ENCODE measurements at regions not wholly inside any gene's neighbourhood (a gene's known extent, or its start where the extent isn't known, plus 50 kb on each side); places are given as distances from the start of the nearest gene placed in this dataset.

DNA sequence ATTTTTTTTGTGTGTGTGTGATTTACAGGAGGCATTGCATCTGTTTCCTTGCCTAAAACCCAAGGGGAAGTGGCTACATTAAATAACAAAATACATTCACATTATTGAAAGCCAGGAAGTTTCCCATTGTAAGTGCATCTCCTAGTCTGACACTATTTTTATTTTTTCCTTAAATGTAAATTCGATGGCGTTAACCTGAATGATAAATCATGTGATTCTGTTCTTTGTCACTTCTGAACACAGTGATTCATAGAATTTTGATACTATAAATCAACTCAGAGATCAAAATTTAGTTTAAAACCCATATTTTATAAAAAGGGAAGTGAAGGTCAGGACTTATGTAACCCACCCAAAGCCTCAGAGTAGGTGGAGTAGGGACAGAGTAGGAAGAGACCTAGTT is 258.1 kb downstream of the GABRG1 start:
- Histone ChIP-seq H3K4me1 (ENCODE audit: low read depth, poor library complexity, severe bottlenecking) (no peaks in the 10 kb centered on the region), H3K9ac (no peak overlapping the region)
- TF ChIP-seq, protein P1, sequence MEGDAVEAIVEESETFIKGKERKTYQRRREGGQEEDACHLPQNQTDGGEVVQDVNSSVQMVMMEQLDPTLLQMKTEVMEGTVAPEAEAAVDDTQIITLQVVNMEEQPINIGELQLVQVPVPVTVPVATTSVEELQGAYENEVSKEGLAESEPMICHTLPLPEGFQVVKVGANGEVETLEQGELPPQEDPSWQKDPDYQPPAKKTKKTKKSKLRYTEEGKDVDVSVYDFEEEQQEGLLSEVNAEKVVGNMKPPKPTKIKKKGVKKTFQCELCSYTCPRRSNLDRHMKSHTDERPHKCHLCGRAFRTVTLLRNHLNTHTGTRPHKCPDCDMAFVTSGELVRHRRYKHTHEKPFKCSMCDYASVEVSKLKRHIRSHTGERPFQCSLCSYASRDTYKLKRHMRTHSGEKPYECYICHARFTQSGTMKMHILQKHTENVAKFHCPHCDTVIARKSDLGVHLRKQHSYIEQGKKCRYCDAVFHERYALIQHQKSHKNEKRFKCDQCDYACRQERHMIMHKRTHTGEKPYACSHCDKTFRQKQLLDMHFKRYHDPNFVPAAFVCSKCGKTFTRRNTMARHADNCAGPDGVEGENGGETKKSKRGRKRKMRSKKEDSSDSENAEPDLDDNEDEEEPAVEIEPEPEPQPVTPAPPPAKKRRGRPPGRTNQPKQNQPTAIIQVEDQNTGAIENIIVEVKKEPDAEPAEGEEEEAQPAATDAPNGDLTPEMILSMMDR (conservative IDR thresholded peaks at IDR 0.05; ENCODE audit: low read depth, low read length): no peak

DNA sequence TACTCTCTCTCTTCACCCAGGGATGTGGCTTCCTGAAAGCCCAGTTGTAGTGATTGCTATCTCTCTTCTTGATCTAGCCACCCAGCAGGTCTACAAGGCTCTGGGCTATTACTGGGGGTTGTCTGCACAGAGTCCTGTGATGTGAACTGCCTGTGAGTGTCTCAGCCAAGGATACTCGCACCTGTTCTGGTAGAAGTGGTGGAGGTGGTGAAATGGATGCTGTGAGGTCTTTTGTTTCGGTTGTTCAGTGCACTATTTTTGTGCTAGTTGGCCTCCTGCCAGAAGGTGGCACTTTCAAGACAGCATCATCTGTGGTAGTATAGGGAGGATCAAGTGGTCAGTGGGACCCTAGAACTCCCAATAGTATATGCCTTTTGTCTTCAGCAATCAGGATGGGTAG is 268.0 kb downstream of the GABRG1 start:
- TF ChIP-seq, protein P1 (conservative IDR thresholded peaks at IDR 0.05; ENCODE audit: low read depth, low read length): no peak

More for the DNA sequence above, 258.1 kb downstream of the GABRG1 start:
- no peak overlapping the region for H2AFZ ChIP-seq (ENCODE audit: low read depth)
- no peaks in the 10 kb centered on the region for H4K20me1 ChIP-seq (ENCODE audit: insufficient read depth)
- no peak overlapping the region for H3K4me2 ChIP-seq
- H3K79me2 ChIP-seq (ENCODE audit: insufficient read depth, low read depth): no peaks in the 10 kb centered on the region
- H3K36me3 ChIP-seq (ENCODE audit: insufficient read depth): no peaks in the 10 kb centered on the region
- H3K4me3 ChIP-seq (IDR thresholded peaks at IDR 0.05; ENCODE audit: insufficient read depth, low read depth, low read length): no peak overlapping the region
- no peak overlapping the region for H3K27ac ChIP-seq
- no peaks in the 10 kb centered on the region for H3K27me3 ChIP-seq (ENCODE audit: insufficient read depth, low read depth)

GRCh38 chr4:45846016-45846415 is 277.8 kb downstream of the GABRG1 start:
- Histone ChIP-seq H3K9ac (no peak overlapping the region), H3K4me2 (no peak overlapping the region), H3K4me1 (ENCODE audit: low read depth, poor library complexity, severe bottlenecking) (no peaks in the 10 kb centered on the region), H3K27me3 (ENCODE audit: insufficient read depth, low read depth) (no peaks in the 10 kb centered on the region), H2AFZ (ENCODE audit: low read depth) (no peak overlapping the region), H3K36me3 (ENCODE audit: insufficient read depth) (no peaks in the 10 kb centered on the region), H3K27ac (no peak overlapping the region), H3K79me2 (ENCODE audit: insufficient read depth, low read depth) (no peaks in the 10 kb centered on the region), H4K20me1 (ENCODE audit: insufficient read depth) (no peaks in the 10 kb centered on the region), H3K4me3 (IDR thresholded peaks at IDR 0.05; ENCODE audit: insufficient read depth, low read depth, low read length) (no peak overlapping the region)
- TF ChIP-seq, protein P1 (conservative IDR thresholded peaks at IDR 0.05; ENCODE audit: low read depth, low read length): no peak

More for the DNA sequence above, 268.0 kb downstream of the GABRG1 start:
- Histone ChIP-seq H3K4me1 (ENCODE audit: low read depth, poor library complexity, severe bottlenecking) (no peaks in the 10 kb centered on the region), H3K9ac (no peak overlapping the region), H3K79me2 (ENCODE audit: insufficient read depth, low read depth) (no peaks in the 10 kb centered on the region), H2AFZ (ENCODE audit: low read depth) (no peak overlapping the region), H3K27ac (no peak overlapping the region), H3K36me3 (ENCODE audit: insufficient read depth) (no peaks in the 10 kb centered on the region), H3K4me2 (no peak overlapping the region), H4K20me1 (ENCODE audit: insufficient read depth) (no peaks in the 10 kb centered on the region), H3K27me3 (ENCODE audit: insufficient read depth, low read depth) (no peaks in the 10 kb centered on the region), H3K4me3 (IDR thresholded peaks at IDR 0.05; ENCODE audit: insufficient read depth, low read depth, low read length) (no peak overlapping the region)

- H3K27ac ChIP-seq: no peak overlapping the region
- TF ChIP-seq, protein P1 (conservative IDR thresholded peaks at IDR 0.05; ENCODE audit: low read depth, low read length): no peak
Observed at GRCh38 chr4:45841791-45842190, 282.1 kb downstream of the GABRG1 start.

More at GRCh38 chr4:45841791-45842190, 282.1 kb downstream of the GABRG1 start:
- no peaks in the 10 kb centered on the region for H3K4me1 ChIP-seq (ENCODE audit: low read depth, poor library complexity, severe bottlenecking)
- H3K79me2 ChIP-seq (ENCODE audit: insufficient read depth, low read depth): no peaks in the 10 kb centered on the region
- no peaks in the 10 kb centered on the region for H3K36me3 ChIP-seq (ENCODE audit: insufficient read depth)
- H4K20me1 ChIP-seq (ENCODE audit: insufficient read depth): no peaks in the 10 kb centered on the region
- H2AFZ ChIP-seq (ENCODE audit: low read depth): no peak overlapping the region
- H3K4me2 ChIP-seq: no peak overlapping the region
- no peaks in the 10 kb centered on the region for H3K27me3 ChIP-seq (ENCODE audit: insufficient read depth, low read depth)
- no peak overlapping the region for H3K4me3 ChIP-seq (IDR thresholded peaks at IDR 0.05; ENCODE audit: insufficient read depth, low read depth, low read length)
- no peak overlapping the region for H3K9ac ChIP-seq

Measured in KMS-11 (cell line).